HEK293T (cell line): ENCODE measurements at regions not wholly inside any gene's neighbourhood (a gene's known extent, or its start where the extent isn't known, plus 50 kb on each side); places are given as distances from the start of the nearest gene placed in this dataset.

Source experiments
- CTCF ChIA-PET: fragments of 350-600 bp; formaldehyde crosslinking; extraction: SDS; loops from one replicate; lab custom pipeline; 2021; ENCODE audit warnings: antibody characterized with exemption, inconsistent platforms; lab: Yijun Ruan, JAX
- POLR2A ChIA-PET: fragments of 350-600 bp; formaldehyde crosslinking; extraction: SDS; loops from one replicate; lab custom pipeline; 2020; ENCODE audit warnings: antibody characterized with exemption, inconsistent platforms; lab: Yijun Ruan, JAX
- DNase-seq: peaks from one replicate; pipeline ENCODE4 v3.0.0; 2012; ENCODE audit warnings: mixed read lengths; ENCODE audit errors: extremely low spot score
- ARNT ChIP-seq: fragments of 450-650 bp; IDR thresholded peaks from 2 replicates; pipeline ENCODE4 v1.6.1; 2017; ENCODE audit warnings: mild to moderate bottlenecking
- BHLHE40 ChIP-seq: fragments of 450-650 bp; IDR thresholded peaks from 2 replicates; pipeline ENCODE4 v1.6.1; 2016; ENCODE audit warnings: mild to moderate bottlenecking, moderate library complexity, borderline replicate concordance
- CTBP1 ChIP-seq: fragments of 450-650 bp; IDR thresholded peaks from 2 replicates; pipeline ENCODE4 v1.6.1; 2016; ENCODE audit warnings: borderline replicate concordance
- ELF4 ChIP-seq: fragments of 450-650 bp; IDR thresholded peaks from 2 replicates; pipeline ENCODE4 v1.6.1; 2017; ENCODE audit warnings: antibody characterized with exemption
- FOXA1 ChIP-seq: fragments of 450-650 bp; IDR thresholded peaks from 2 replicates; pipeline ENCODE4 v1.6.1; 2016; ENCODE audit warnings: mild to moderate bottlenecking
- FOXK2 ChIP-seq: fragments of 450-650 bp; IDR thresholded peaks from 2 replicates; pipeline ENCODE4 v1.6.1; 2016; ENCODE audit warnings: mild to moderate bottlenecking
- FOXM1 ChIP-seq: fragments of 450-650 bp; IDR thresholded peaks from 2 replicates; pipeline ENCODE4 v1.6.1; 2017; ENCODE audit warnings: mild to moderate bottlenecking, borderline replicate concordance
- HDGF ChIP-seq: fragments of 450-650 bp; IDR thresholded peaks from 2 replicates; pipeline ENCODE4 v1.6.1; 2017; ENCODE audit warnings: antibody characterized with exemption, borderline replicate concordance
- L3MBTL2 ChIP-seq: fragments of 450-650 bp; conservative IDR thresholded peaks from 2 replicates; pipeline ENCODE4 v1.6.1; 2016; ENCODE audit warnings: mild to moderate bottlenecking
- LEF1 ChIP-seq: fragments of 450-650 bp; IDR thresholded peaks from 2 replicates; pipeline ENCODE4 v1.6.1; 2017; ENCODE audit warnings: mild to moderate bottlenecking, borderline replicate concordance
- NFRKB ChIP-seq: fragments of 450-650 bp; IDR thresholded peaks from 2 replicates; pipeline ENCODE4 v1.6.1; 2016; ENCODE audit warnings: mild to moderate bottlenecking, moderate library complexity
- SP1 ChIP-seq: fragments of 450-650 bp; IDR thresholded peaks from 2 replicates; pipeline ENCODE4 v1.6.1; 2017
- SUZ12 ChIP-seq: fragments of 450-650 bp; IDR thresholded peaks from 2 replicates; pipeline ENCODE4 v1.6.1; 2016; ENCODE audit warnings: mild to moderate bottlenecking
- TARDBP ChIP-seq: fragments of 450-650 bp; IDR thresholded peaks from 2 replicates; pipeline ENCODE4 v1.6.1; 2016
- ZNF384 ChIP-seq: fragments of 450-650 bp; IDR thresholded peaks from 2 replicates; pipeline ENCODE4 v1.6.1; 2016
- TF ChIP-seq, protein P1 (sequence below): fragments of 450-650 bp; IDR thresholded peaks from 2 replicates; pipeline ENCODE4 v1.6.1; 2016

DNA sequence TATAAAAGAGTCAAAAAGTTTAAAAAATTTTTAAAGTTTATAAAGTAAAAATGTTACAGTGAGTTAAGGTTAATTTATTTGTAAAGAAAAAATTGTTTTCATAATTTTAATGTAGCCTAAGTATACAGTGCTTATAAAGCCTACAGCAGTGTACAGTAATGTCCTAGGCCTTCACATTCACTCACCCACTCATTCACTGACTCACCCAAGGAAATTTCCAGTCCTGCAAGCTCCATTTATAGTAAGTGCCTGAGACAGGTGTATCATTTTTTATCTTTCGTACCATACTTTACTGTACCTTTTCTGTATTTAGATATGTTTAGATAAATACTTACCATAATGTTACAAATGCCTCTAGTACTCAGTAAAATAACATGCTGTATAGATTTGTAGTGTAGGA, 269.7 kb upstream of the PHF14 start:
- TF ChIP-seq HDGF, result no peak
- no peak for TF ChIP-seq FOXK2
- no peak for TF ChIP-seq NFRKB
- no peak for TF ChIP-seq ARNT
- no peak for TF ChIP-seq FOXA1
- TF ChIP-seq, protein P1, sequence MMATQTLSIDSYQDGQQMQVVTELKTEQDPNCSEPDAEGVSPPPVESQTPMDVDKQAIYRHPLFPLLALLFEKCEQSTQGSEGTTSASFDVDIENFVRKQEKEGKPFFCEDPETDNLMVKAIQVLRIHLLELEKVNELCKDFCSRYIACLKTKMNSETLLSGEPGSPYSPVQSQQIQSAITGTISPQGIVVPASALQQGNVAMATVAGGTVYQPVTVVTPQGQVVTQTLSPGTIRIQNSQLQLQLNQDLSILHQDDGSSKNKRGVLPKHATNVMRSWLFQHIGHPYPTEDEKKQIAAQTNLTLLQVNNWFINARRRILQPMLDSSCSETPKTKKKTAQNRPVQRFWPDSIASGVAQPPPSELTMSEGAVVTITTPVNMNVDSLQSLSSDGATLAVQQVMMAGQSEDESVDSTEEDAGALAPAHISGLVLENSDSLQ, result no peak
- no peak for TF ChIP-seq SUZ12
- no peak for TF ChIP-seq ZNF384
- TF ChIP-seq L3MBTL2, result no peak
- TF ChIP-seq TARDBP, result no peak
- TF ChIP-seq LEF1, result no peak
- TF ChIP-seq SP1, result no peak
- TF ChIP-seq BHLHE40, result no peak
- no peak for TF ChIP-seq ELF4
- TF ChIP-seq CTBP1, result no peak
- TF ChIP-seq FOXM1, result no peak
- POLR2A ChIA-PET, result no interaction called here
- no peak for DNase-seq
- CTCF ChIA-PET, result no interaction called here

DNA sequence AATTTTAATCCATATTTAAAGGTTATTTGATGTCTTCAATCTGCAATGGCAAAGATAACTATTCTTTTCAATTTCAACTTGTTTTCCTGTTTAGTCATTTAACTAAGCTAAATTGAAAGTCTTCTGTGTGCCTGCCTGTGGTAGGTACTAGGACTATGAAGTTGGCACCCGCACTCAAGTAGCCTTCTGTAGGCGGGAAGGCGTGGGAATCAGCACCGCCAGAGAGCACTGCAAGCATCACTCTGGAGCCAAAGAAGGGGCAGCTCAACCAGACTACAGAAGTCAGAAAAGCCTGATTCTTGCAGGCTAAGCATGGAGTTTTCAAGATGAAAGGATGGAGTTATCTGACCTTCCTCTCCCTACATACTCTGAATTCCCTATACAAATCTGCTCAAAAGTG, 269.0 kb upstream of the PHF14 start:
- ChIA-PET POLR2A (no interaction called here), CTCF (no interaction called here)
- no peak for DNase-seq
- TF ChIP-seq ELF4 (no peak), SUZ12 (no peak), L3MBTL2 (no peak), ZNF384 (no peak), LEF1 (no peak), HDGF (no peak), BHLHE40 (no peak), FOXK2 (no peak), FOXM1 (no peak), SP1 (no peak), ARNT (no peak), FOXA1 (no peak), CTBP1 (no peak)
- TF ChIP-seq, protein P1, result no peak

DNA sequence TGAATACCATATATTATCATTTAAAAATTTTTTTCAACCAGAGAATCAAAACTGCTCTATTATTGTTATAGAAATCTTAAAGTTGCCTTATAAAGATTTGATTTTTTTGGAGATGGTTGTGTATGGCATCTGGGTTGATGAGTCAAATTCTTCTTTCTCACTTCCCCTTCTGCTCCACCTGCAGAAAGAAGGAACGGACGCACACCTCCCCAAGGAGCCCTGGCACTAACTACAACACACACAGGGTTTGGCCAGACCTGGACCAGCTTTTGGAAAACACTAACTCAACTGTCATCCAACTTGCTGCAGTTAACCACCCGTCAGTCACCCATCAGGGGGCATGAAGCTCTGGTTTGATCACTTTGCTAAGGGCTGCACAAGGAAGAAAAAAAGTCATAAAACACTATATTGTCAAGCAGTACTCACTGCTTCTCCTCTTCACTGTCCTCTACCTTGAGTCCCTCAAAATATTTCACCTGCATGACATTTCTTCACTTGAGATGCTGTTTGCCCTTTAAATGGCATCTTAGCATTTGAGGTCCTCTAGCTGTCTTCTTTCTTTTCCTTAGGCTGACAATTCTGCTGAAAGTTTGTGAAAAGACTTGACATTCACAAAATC, 266.7 kb upstream of the PHF14 start:
- no peak for DNase-seq
- ChIA-PET CTCF (no interaction called here), POLR2A (no interaction called here)
- no peak for TF ChIP-seq TARDBP
- TF ChIP-seq, protein P1, result 0 out of 2 replicates have a peak, but pooled peaks have one; percentile 15

DNA sequence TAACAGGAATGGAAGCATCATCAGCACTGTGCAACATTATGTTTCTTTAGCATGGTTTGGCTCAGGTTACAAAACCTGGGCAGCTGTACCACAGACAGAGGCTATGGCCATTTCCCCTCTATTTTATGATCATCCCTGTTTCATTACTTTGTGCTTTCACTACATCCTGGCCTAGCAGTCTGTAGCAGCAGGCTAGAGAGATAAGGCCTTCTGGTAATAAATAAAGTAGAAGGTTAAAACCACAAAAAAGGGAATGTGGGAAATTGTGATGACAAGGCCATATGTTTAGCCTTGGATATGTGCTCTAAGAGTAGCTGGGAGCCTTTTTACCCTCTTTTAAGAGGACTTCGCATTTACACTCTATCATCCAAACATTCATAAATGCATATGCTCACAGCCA, 266.2 kb upstream of the PHF14 start:
- peak; percentile 9 for DNase-seq
- POLR2A ChIA-PET, result no interaction called here
- TF ChIP-seq FOXK2 (no peak), ELF4 (no peak), ZNF384 (no peak), LEF1 (no peak), FOXA1 (no peak), TARDBP (no peak), HDGF (no peak), ARNT (no peak), NFRKB (no peak), FOXM1 (no peak)
- TF ChIP-seq, protein P1, result no peak
- CTCF ChIA-PET, result no interaction called here

DNA sequence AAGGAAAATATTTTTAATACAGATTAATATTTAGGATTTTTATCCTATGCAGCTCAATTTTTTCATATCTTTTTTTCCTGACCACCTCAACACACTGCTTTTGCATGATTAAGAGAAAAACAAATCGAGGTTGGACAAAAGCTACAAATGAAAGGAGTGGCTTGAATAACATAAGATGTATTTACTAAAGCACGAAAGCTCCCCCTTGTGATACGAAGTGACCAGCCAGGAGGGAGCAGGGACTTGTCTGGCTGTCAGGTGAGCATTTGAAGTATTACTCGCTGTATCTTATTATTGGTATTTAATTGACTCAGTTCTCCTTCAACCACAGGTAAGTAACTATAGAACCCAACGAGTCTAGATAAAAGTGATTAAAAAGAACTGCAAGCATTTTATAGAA, 265.2 kb upstream of the PHF14 start:
- TF ChIP-seq, protein P1, result no peak
- TF ChIP-seq HDGF, result no peak
- TF ChIP-seq LEF1, result no peak
- peak; percentile 17 for DNase-seq
- CTCF ChIA-PET, result no interaction called here
- POLR2A ChIA-PET, result no interaction called here

DNA sequence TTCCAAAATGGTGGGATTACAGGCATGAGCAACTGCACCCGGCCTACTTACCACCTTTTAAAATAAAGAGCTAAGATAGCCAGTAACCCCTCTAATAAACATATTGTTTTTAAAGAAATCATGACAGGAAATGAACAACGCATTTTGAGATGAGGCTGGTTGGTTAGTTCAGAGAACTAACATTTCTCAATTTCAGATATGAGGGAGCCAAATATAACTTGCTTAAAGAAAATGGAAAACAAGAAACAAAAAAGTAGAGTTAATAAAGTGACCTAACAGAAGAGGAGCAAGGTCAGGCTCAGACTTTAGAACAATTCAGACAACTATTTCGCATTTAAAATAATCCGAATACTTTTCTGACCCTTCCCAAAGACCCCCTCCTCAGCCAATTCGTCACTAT, 254.9 kb upstream of the PHF14 start:
- CTCF ChIA-PET, result no interaction called here
- POLR2A ChIA-PET, result no interaction called here
- DNase-seq, result no peak
- TF ChIP-seq HDGF (no peak), ZNF384 (no peak), CTBP1 (no peak), BHLHE40 (no peak), LEF1 (no peak), NFRKB (no peak), SP1 (no peak), FOXK2 (no peak)
